ENCODE measurements at regions not wholly inside any gene's neighbourhood (a gene's known extent, or its start where the extent isn't known, plus 50 kb on each side); places are given as distances from the start of the nearest gene placed in this dataset.
"Not testable (repeated sequence)": the region's sequence is repeated elsewhere in the genome, so short reads cannot be mapped to it uniquely, and the experiment has no call there.

DNA sequence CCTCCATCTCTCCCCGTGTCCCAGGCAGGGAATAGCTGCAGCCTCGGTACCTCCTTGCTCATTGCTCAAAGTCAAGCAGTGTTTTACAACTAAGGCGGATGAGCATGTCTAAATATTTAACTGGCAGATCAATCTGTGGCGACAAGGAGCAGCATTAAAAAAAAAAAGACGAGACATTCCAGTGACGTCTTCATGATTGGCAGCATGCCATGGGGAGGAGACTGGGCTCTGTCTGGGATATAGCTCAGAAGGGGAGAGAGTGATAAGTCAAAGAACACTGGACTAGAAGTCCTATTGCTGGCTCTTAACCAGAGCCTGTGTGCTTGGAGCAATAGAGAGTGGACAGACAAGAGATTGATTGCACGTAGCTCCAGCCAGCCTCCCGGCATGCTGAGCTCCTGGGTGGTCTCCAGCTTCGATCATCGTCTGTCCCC lies 287.5 kb upstream of the PODXL start:
- no peak for DNase-seq

DNA sequence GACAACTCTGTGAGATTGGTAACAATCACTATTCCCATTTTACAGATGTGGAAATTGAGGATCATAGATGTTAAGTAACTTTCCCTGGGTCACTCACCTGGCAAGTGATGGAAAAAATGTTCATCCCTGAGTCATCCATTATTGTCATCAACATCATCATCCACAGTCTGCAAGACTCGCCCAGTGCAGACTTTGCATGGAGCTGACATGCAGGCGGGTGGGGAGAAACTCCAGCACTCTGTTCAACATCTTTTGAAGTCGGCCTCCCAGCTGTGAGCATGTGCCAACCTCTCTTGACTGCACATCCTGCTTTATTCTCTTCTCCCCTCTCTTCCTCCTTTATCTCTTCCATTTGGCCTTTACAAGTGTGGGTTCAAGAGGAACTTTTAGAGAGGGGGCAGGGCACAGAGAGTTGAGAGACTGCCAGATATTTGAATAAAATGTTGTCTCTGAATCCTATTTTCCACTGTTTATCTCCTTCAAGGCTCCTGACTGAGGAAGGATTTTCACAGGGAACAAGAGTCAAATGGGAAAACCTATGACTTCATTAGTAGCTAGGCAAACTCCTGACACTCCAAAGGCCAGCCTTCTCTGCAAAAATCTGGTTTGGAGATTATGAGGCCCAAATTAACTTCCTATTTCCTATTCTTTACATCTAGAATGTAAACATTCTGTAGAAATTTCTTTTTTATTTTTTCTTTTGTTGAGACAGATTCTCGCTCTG lies 283.7 kb upstream of the PODXL start:
- no peak for DNase-seq

DNA sequence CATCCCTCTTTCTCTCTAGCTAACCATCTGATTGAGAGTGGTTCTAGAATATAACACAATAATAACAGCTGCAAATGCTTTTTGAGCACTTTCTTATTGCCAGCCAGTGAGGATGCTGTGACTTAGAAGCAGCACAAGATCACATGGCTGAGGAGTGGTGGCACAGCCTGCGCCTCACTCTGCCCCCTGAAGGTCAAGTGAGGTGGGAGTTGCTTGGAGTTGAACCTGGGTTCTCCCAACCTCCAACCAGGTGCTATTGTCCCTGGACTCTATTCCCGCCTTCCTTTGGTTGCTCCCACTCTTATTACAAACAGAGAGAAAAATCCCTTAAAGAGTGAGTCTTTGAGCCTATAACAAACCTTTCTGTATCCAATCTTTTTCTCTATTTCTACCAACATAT lies 280.3 kb upstream of the PODXL start:
- DNase-seq = no peak

DNA sequence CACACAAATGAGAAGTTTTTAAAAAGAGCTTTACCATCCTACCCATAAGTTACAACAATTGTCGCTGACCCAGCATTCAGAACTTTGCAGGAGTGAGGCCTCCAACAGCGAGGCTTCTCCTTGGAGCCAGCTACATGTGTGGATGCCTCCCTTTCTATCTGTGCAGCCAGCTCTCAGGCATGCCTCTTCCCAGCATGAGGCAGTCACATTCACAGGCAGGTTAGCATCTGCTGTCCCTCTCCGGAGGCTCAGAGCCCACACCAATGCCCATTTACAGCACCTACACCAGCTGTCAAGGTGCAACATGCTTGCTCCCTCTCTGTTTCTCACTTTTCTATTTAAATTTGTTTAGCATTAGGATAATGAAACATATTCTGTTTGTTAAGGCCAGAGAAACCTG lies 278.7 kb upstream of the PODXL start:
- DNase-seq = no peak

DNA sequence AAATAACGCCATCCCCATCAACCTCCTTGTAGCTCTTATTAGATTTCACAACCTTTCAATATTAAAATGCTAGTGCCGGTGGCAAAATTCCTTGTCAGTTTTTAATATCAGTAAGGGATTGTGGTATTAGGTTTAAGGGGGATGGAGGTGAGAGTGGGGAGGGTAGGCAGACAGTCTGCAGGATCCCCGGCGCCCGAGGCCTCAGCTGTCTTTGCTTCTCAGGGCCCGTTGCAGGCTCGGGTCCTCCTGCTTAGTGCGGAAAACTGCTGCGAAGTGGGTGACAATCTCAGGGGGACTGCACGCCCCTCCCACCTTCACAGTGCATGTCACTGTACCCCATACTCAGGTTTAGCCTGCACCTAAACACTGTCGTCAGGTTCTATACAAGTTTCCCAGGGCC lies 274.3 kb upstream of the PODXL start:
- DNase-seq = no peak

DNA sequence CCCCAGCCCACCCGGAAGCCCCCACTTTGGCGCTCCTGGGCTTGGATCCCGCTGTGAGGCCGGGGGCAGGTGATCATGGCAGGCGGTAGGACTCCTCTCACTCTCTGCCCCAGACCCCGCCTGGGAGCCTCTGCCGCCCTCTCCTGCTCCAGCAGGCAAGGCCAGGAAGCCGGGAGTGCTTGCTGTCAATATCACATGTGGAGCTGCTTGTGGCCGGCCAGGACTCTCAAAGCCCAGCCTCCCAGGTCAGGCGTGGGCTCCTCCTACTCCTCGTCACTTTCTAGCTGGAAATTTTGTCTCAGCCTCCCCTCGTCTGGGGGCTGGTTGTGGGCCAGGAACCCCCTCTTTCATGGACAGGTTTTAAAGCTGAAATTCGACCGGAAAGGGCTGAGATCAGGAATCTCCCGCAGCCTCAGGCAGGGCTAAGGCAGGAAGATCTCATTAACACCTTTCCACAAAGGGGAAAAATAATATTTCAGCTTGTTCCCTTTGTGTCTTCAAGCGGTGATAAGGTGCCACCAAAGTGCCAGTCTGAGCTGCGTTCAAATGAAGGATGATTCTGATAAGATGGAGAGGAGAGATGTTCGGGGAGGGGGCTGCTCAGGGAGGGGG lies 273.6 kb upstream of the PODXL start:
- no peak for DNase-seq

DNA sequence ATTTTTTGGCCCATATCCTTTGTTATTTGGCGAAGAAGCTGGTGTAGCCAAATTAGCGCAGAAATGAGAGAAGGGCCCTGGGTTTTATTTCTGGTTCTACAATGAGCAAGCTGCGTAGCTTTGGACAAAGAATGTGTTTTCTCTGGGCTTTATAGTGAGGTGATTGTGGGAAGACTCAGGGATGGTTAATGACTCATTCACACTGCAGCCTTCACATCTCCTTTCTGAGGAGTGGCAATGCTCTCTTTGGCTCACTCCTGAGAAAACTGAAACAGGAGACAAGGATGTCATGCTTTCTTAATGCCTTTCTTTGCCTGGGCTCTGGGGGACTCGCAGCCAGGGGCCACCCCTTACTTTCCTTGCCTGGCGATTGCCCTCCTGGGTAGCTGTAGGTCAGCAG lies 271.0 kb upstream of the PODXL start:
- DNase-seq = no peak

DNA sequence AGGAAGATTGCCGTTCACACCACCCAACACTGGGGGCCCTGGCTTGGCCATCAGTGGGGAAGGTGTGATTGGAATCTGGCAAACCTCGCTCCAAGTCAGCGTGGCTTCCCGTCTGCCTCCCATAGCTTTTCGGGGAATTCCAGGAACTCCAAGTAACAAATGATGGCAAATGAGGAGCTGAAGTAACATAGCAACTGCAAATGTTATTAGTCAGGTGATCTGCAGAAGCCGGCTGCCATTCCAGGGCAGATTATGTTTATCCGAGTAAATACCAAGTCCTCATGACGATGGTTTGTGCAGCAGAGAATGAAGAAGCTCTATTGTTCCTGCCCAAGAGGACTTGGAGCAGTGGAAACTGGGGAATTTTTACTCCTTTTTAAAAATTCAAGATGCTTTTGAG lies 270.5 kb upstream of the PODXL start:
- no peak for DNase-seq

DNA sequence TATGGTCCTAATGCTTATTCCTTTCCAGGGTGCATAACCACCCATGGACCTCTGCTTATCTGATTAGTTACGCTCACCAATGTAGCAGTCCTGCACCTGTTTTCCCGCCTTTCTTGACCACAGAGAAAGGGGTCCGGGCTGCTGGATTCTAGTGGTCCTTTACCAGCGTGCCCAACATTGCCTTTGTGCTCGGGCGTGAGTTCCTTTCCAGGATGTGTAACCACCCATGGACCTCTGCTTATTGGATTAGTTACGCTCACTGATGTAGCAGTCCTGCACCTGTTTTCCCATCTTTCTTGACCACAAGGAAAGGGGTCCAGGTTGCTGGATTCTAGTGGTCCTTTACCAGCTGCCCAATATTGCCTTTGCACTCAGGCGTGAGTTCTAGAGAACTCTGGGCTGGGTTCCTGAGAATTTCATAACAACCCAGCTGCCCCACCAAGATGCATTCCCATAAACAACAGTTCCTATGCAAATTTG lies 267.6 kb upstream of the PODXL start:
- not testable (repeated sequence) for DNase-seq

DNA sequence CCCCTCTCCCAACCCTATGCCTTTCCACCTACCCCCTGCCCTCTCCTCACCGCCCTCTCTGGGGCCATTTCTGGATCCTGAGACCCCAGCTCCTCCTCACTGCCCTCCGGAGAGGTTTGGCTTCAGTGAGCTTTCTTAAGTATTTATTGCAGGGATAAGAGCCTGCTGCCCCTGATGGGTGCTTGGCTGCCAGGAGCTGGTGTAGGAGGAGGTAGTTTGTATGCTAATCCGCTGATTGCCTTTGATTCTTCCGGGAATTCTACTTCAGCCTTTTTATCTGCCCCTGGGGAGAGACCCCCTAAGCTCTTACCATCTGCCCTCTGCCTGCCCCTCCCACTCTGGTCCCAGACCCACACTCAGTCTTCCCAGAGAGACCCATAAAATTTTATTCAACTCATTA lies 263.5 kb upstream of the PODXL start:
- no peak for DNase-seq

DNA sequence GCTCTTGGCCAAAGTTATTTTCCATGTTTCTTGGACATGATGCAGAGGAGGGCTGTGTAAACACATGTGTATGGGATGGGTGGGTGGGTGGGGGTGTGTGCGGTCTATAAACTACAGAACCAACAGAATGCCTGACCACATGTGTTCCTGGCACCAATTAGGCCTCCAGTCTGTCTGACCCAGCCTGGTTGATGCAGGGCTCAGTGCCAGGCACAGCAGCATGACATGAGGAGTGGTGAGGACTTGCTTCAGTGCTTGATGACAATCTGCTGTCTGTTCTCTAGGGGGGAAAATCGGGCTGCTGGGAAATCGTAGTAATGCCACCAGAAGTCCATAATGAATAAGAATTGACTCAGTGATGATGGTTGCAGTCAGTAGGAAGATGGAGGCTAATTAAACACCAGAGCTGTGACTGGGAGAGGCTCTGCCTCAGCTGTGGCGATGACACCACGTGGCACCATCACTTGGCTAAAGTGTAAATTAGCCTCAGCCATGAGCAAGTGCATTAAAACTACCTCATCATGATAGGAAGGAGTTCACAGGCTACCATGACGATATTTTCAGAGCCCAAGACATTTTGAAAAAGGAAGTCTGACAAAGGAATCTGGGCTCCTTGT lies 260.1 kb upstream of the PODXL start:
- DNase-seq = no peak

DNA sequence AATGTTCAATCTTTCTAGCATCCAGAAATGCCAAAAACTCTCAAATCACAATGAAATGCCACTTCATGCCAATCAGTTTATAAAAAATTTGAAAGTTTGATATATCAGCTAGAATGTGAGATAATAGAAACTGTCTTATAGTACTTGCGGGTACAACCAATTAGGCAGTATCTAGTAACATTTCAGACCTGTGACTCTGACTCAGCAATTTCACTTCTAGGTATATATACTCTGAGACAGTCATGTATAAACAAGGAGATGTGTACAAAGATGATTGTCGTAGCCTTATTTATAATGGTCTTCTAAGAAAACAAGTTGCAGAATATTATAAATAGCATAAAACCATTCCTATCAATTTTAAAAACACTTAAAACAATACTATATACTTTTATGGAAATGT lies 252.3 kb upstream of the PODXL start:
- no peak for DNase-seq

DNA sequence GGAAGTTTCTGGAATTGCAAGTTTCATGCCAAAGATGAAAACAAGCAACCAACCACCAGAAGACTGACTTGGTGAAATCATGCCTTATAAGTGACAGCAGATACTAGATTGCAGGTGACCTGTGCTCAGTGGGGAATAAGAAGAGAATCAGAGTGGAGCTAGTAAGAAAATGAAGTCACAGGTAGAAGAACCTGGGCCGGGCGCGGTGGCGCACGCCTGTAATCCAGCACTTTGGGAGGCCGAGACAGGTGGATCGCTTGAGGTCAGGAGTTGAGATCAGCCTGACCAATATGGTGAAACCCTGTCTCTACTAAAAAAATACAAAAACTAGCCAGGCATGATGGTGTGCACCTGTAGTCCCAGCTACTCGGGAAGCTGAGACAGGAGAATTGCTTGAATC lies 251.7 kb upstream of the PODXL start:
- not testable (repeated sequence) for DNase-seq

DNA sequence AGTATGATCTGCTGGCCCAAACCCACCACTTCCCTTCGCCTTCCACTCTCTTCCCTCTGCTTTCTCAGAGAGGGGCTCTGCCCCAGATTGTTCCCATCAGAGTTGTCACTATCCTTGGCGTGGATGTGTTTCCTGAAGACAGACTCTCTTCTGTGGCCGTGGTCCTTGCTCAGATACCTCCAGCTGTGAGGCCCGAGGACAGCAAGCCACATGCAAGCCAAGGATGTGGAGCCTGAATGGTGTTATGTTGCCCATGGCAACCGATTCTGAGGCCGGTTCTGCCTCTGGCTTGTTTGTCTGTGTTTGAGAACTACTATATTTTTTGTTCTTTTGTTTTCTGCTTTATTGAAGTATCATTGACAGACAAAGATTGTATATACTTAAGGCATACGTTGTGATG lies 247.4 kb upstream of the PODXL start:
- no peak for DNase-seq

DNA sequence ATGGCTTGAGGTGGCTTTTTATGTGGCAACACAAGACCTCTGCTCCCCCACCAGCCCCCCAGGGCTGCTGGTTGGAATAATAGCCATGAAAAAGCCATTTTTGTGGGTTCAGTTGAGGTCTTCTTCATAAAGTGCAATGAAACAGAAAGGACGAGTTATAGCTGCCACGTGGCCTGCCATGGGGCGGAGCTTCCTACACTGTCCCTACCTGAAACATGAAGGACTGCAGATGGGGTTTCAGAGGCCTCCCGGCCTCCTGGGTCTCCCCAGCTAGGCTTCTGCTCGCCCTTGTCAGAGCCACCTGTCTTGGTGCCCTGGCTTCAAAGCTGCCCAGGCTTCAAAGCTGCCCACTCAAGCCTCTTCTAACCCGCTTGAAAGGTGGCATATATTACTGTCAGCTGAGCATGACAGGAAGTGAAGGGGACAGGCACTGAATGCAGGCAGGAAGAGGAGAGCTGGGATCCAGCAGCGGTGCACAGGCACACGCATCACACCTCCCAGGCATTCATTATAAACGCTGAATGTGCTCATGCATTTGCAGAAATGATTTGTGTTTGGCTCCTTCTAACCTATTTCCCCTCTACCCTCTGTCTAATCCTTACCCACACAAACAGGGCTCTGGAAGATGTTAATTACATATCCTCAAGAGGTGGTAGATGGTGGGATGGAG lies 245.9 kb upstream of the PODXL start:
- DNase-seq = no peak

DNA sequence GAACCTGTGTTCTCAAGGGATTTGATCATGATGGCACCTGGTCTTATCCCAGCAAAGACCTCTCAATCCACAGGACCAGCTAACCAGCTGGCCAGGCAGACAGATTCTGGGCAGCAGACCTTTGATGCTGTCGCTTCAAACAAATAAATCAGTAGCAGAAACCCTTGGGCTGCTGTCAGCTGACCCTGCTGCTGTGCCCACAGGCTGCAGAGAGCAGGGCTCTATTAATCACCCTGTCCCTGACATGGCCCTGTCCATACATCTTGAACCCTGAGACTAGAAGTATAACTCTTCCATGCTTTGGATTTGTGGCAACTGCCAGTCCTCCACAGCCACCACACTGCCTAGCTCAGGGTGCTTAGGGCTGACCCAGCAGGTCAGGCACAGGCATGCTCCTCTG lies 244.1 kb upstream of the PODXL start:
- no peak for DNase-seq

DNA sequence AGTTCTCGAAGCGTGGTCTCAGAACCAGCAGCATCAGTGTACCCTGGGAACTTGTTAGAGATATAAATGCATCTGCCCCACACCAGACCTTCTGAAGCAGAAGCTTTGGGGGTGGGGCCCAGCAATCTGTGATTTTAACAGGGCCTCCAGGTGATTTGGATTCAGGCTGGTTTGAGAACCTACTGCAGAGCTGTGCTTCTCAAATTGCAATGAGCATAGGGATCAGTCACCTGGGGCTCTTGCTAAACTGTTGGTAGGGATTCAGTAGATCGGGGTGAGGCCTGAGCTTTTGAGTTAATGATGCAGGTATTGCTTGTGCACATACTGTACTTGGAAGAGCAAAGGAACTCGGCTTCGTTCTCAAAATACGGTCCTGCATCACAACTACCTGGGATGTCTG lies 243.6 kb upstream of the PODXL start:
- DNase-seq = no peak

DNA sequence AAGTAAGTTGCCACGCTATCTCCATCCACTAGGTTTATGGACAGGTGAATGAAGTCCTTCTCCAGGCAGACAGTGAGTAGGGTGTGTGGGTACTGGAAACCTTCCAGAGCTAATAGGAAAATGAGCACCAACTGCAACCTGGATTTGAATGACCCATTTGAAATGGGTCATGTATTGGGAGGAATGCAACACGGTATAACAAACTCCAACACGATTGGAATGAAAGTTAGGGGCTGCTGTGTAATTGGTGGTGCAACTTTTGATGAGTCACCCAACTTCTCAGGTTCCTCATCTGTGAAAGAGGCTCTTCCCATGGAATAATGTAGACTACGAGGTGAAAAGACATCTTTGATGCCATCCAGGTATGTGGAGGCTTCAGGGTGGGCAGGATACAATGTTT lies 241.4 kb upstream of the PODXL start:
- no peak for DNase-seq

DNA sequence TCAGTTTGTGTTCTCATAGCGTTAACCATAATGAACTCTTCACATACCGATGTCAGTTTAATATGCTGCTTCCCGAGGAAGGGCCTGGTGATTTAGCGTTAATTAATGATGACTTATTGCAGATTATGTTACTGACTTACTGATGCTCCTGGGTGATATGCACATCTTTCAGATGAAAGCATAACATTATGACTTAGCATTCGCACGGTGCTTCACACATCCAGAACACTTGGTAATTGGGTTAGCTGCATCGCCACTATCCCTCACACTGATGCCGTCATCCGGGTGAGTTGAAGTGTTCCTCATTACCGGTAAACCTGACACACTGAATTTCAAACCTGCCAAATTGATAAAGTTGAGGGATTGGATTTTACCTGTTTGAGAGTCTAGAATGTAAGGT lies 239.0 kb upstream of the PODXL start:
- DNase-seq = no peak

DNA sequence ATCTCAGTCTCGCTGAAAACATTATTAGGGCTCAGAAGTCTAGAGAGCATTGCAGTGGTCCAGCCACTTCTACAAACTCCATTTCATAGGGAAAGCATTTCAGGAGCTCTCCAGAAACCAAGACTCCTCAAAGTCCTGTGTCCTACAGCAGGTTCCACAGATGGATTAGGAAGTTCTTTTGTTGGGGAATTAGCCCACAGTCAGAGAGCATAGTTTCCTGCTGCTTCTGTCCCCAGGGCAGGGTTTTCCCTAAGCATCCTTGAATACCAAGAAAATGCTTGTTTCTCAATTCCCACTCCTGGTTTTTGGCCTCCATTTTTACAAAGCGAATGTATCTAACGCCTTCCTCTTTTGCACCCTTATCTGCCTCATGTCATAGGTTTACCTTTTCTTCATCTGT lies 235.9 kb upstream of the PODXL start:
- no peak for DNase-seq

DNA sequence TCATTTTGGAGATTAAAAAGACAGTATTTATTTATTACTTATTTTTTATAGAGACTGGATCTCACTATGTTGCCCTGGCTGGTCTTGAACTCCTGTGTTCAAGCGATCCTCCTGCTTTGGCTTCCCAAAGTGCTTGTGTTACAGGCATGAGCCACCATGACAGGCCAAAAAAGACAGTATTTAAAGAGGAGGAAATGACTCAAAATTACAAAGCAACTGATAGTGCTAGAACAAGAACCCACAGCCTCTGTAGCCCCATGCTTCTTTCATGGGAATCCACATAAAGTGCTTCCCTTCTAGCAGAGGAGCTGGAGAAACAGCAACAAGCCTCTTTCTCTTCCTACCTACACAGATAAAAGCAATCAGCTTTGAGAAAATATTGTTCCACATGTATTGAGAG lies 230.7 kb upstream of the PODXL start:
- no peak for DNase-seq

DNA sequence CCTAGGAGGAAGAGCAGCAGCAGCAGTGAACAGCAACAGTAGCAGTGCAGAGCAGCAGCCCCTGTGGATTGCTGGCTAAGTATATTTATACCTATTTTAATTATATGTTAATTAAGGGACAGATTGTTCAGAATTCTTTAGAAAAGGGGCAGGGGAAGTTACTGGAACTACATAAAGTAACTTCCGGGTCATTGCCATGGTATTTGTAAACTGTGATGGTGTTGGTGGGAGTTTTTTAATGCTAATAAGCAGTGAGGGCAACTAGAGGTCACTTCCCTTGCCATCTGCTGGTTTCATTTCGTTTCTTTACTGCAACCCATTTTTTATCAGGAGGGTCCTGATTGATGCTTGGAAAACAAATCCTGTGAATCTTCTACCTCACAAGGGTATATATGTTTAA lies 229.8 kb upstream of the PODXL start:
- no peak for DNase-seq

DNA sequence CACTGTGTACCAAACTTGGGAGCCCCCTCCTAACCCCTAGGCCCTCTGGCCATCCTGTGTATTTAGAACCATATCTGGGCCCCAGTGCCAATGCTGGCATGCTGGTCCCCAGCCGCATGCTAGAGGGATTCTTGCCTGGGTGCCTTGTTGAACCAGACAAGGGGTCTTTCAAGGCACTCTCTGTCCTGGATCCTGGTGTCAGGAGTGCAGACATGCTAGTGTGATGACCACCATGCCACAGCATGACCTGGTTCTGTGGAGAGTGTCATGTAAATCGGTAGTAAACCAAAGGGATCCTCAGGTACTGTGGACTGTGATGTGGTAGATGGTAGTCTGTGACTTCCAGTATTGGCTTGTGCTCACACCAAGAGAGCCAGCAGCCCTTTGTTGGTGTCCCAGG lies 222.2 kb upstream of the PODXL start:
- DNase-seq = no peak

Measured in activated T-cell treated with anti-CD3 and anti-CD28 coated beads for 4 hours (primary cell).